RWPE2 (cell line): ENCODE measurements at regions not wholly inside any gene's neighbourhood (a gene's known extent, or its start where the extent isn't known, plus 50 kb on each side); places are given as distances from the start of the nearest gene placed in this dataset.

Experiments used
- ATAC-seq: fragments of 200-7000 bp; cut with Tn5 transposase; 3 replicates; pipeline ENCODE4 v1.9.1; 2021; ENCODE audit warnings: low read depth
- DNase-seq: peaks from one replicate; pipeline ENCODE4 v3.0.0-alpha.2; 2020; ENCODE audit warnings: low spot score
- H3K27ac ChIP-seq: fragments of 450-650 bp; 2 replicates; pipeline ENCODE4 v1.5.1; 2017; ENCODE audit warnings: mild to moderate bottlenecking; ENCODE audit not compliant: poor library complexity, severe bottlenecking
- H3K27me3 ChIP-seq: fragments of 250-450 bp; sonication (Bioruptor Pico); 2 replicates; pipeline ENCODE4 v1.5.1; 2021; ENCODE audit warnings: mild to moderate bottlenecking, moderate library complexity; ENCODE audit not compliant: insufficient read depth, poor library complexity, severe bottlenecking
- H3K36me3 ChIP-seq: fragments of 250-450 bp; sonication (Bioruptor Pico); 2 replicates; pipeline ENCODE4 v1.5.1; 2020; ENCODE audit warnings: low read depth, mild to moderate bottlenecking, moderate library complexity
- H3K4me1 ChIP-seq: fragments of 250-450 bp; sonication (Bioruptor Pico); 2 replicates; pipeline ENCODE4 v1.5.1; 2021; ENCODE audit warnings: mild to moderate bottlenecking, moderate library complexity; ENCODE audit not compliant: insufficient read depth, poor library complexity, severe bottlenecking
- H3K4me3 ChIP-seq: fragments of 250-450 bp; sonication (Bioruptor Pico); 2 replicates; pipeline ENCODE4 v1.5.1; 2021; ENCODE audit warnings: mild to moderate bottlenecking, moderate library complexity; ENCODE audit not compliant: severe bottlenecking
- H3K9me3 ChIP-seq: fragments of 250-450 bp; sonication (Bioruptor Pico); 2 replicates; pipeline ENCODE4 v1.5.1; 2021; ENCODE audit warnings: mild to moderate bottlenecking, moderate library complexity; ENCODE audit not compliant: severe bottlenecking
- TF ChIP-seq, protein P1 (sequence below): fragments of 450-650 bp; IDR thresholded peaks from one replicate; pipeline ENCODE4 v1.5.1; 2017; ENCODE audit warnings: mild to moderate bottlenecking, moderate library complexity; ENCODE audit not compliant: poor library complexity, severe bottlenecking

DNA sequence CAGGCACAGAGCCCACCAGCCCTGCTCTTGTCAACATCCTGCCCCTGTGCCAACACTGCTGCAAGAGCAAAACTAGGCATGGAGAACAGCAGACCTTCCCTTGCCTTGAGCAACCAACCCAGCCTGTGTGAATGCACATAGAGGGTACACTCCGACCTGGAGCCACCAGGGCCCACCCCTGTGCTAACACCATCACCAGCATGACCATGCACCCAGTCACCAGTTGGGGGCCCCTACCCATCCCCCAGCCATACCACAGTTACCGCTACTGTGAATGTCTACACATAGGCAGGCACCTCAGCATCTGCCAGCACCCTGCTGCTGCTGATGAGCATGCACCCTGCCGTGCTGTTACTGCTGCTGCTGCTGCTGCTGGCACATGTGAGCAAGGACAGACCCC is 301.9 kb upstream of the ST6GAL2 start:
- no peaks in the 10 kb centered on the region for H3K36me3 ChIP-seq
- DNase-seq (no peak), ATAC-seq (no peak)
- no peaks in the 10 kb centered on the region for H3K4me1 ChIP-seq
- H3K4me3 ChIP-seq: no peak overlapping the region
- no peaks in the 10 kb centered on the region for H3K27me3 ChIP-seq
- TF ChIP-seq, protein P1, sequence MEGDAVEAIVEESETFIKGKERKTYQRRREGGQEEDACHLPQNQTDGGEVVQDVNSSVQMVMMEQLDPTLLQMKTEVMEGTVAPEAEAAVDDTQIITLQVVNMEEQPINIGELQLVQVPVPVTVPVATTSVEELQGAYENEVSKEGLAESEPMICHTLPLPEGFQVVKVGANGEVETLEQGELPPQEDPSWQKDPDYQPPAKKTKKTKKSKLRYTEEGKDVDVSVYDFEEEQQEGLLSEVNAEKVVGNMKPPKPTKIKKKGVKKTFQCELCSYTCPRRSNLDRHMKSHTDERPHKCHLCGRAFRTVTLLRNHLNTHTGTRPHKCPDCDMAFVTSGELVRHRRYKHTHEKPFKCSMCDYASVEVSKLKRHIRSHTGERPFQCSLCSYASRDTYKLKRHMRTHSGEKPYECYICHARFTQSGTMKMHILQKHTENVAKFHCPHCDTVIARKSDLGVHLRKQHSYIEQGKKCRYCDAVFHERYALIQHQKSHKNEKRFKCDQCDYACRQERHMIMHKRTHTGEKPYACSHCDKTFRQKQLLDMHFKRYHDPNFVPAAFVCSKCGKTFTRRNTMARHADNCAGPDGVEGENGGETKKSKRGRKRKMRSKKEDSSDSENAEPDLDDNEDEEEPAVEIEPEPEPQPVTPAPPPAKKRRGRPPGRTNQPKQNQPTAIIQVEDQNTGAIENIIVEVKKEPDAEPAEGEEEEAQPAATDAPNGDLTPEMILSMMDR: no peak
- H3K9me3 ChIP-seq: no peaks in the 10 kb centered on the region
- H3K27ac ChIP-seq: no peak overlapping the region

DNA sequence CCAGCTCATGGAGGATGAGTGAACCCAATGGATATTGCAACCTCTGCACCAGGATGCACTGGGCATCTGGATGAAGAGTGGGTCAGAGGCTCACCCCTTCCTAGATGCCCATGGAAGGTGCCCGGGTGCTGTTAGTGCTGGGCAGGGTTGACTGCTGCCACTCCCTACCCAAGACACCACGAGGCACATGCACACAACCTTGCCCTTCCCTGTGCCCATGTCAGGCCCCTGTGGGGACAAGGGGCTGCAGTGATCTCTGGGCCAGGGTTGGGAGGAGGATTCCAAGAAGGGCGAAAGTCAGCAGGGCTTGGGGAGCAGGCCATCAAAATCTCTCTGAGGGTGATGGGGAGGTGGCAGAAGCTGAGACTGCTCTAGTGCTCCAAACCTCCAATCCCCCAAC is 309.7 kb upstream of the ST6GAL2 start:
- Histone ChIP-seq H3K36me3 (no peaks in the 10 kb centered on the region), H3K27me3 (no peaks in the 10 kb centered on the region), H3K4me3 (no peak overlapping the region), H3K27ac (no peak overlapping the region), H3K9me3 (no peaks in the 10 kb centered on the region), H3K4me1 (peaks cover 3% of the 10 kb centered on the region)
- ATAC-seq (no peak), DNase-seq (no peak)
- TF ChIP-seq, protein P1: no peak

DNA sequence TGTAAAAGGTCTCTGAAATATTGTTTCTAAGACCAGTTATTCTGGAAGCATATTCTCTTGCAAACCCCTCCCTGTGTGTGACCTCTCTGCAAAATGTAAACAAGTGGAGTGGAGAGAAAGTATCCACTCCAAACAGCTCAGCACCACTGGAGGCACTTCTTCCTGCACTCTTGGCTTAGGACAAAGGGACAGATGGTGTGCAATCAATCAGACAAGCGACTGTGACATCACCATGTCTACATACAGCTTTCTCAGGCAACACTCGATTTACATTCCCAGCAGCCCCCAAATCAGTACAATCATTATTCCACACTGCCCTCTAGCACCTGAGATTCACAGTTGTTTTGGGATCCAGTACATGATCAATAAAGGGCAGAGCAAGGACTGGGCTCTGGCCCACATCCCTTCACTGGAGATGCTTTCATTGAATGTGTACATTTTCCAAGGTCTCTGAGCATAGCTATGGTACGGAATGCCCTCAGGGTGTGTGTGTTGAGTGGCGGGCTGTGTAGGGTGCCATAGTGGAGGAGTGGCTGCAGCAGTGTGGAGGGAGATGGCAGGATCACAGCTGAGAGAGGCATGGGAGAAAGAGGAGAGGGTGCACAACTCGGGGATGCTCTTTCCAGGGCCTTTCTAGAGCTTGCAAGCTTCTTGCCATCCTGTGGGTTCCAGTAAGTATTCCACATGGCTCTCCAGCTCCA is 311.8 kb upstream of the ST6GAL2 start:
- peaks cover 3% of the 10 kb centered on the region for H3K4me1 ChIP-seq
- H3K27ac ChIP-seq: no peak overlapping the region
- H3K27me3 ChIP-seq: no peaks in the 10 kb centered on the region
- no peak overlapping the region for H3K4me3 ChIP-seq
- H3K9me3 ChIP-seq: no peaks in the 10 kb centered on the region
- no peaks in the 10 kb centered on the region for H3K36me3 ChIP-seq
- TF ChIP-seq, protein P1: no peak
- DNase-seq (no peak), ATAC-seq (no peak)

DNA sequence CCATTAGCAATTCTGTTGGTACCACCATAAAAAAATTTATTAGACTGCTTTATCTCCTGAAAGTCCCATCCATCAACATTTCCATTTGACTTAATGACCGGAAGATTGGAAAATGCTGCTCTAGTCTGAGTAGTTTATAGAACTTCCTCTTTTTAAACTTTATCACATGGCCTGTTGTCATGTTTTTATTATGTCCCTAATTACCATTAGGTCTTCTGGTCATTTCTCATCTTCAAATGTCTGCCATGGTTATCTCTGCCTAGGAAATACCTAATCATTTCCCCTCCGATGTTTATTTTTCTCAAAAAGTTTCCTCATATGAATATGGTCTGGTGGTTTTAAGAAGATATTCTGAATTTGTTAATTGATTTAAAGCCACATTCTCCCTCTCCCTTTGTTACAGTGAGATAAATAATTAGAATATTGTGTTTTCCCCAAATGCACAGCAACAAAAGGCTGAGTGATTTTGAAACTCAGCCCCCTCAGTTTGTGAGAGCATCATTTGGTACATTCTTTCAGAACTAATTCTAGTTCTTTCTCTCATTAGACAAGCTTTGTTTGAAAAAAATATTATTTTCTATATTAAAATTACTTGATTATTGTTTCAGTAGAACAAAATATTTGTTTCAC is 317.1 kb upstream of the ST6GAL2 start:
- no peak for DNase-seq
- TF ChIP-seq, protein P1: no peak
- no peaks in the 10 kb centered on the region for H3K36me3 ChIP-seq
- H3K9me3 ChIP-seq: no peaks in the 10 kb centered on the region
- no peak overlapping the region for H3K27ac ChIP-seq
- H3K4me3 ChIP-seq: no peak overlapping the region
- no peak for ATAC-seq
- H3K27me3 ChIP-seq: no peaks in the 10 kb centered on the region
- H3K4me1 ChIP-seq: no peaks in the 10 kb centered on the region
